Osteocyte (in vitro differentiated cells): ENCODE measurements at regions not wholly inside any gene's neighbourhood (a gene's known extent, or its start where the extent isn't known, plus 50 kb on each side); places are given as distances from the start of the nearest gene placed in this dataset.

Experiments
- DNase-seq: peaks from one replicate; pipeline ENCODE4 v3.0.0; 2021; ENCODE audit warnings: mixed read lengths; ENCODE audit not compliant: unreplicated experiment; ENCODE audit errors: extremely low spot score
- H3K27ac Mint-ChIP-seq: one replicate; pipeline ENCODE4 v1.8.0; 2021; ENCODE audit warnings: mild to moderate bottlenecking, mixed read lengths; ENCODE audit not compliant: unreplicated experiment
- H3K27me3 Mint-ChIP-seq: one replicate; pipeline ENCODE4 v1.8.0; 2021; ENCODE audit warnings: mixed read lengths; ENCODE audit not compliant: unreplicated experiment
- H3K36me3 Mint-ChIP-seq: one replicate; pipeline ENCODE4 v1.8.0; 2021; ENCODE audit warnings: mixed read lengths; ENCODE audit not compliant: unreplicated experiment
- H3K4me1 Mint-ChIP-seq: one replicate; pipeline ENCODE4 v1.8.0; 2021; ENCODE audit warnings: mixed read lengths; ENCODE audit not compliant: unreplicated experiment
- H3K4me3 Mint-ChIP-seq: one replicate; pipeline ENCODE4 v1.8.0; 2021; ENCODE audit warnings: mild to moderate bottlenecking, moderate library complexity, mixed read lengths; ENCODE audit not compliant: unreplicated experiment
- H3K9me3 Mint-ChIP-seq: one replicate; pipeline ENCODE4 v1.8.0; 2021; ENCODE audit warnings: mixed read lengths; ENCODE audit not compliant: unreplicated experiment
- CTCF ChIP-seq: fragments of 200-600 bp; sonication (generic); IDR thresholded peaks from 2 replicates; pipeline ENCODE4 v1.5.0; 2021; ENCODE audit warnings: antibody characterized with exemption, mild to moderate bottlenecking, moderate library complexity

- H3K9me3 Mint-ChIP-seq: no peaks in the 10 kb centered on the region
- no peak for TF ChIP-seq CTCF
- H3K27me3 Mint-ChIP-seq: peaks cover 13% of the 10 kb centered on the region
- H3K36me3 Mint-ChIP-seq: no peaks in the 10 kb centered on the region
- DNase-seq: no peak
- H3K27ac Mint-ChIP-seq: no peak overlapping the region
- H3K4me1 Mint-ChIP-seq: peaks cover 2% of the 10 kb centered on the region
- H3K4me3 Mint-ChIP-seq: no peak overlapping the region
Measured at GRCh38 chr7:50145226-50145625, 52.2 kb upstream of the ZPBP start.
